Smooth muscle cell (in vitro differentiated cells): ENCODE measurements at regions not wholly inside any gene's neighbourhood (a gene's known extent, or its start where the extent isn't known, plus 50 kb on each side); places are given as distances from the start of the nearest gene placed in this dataset.

ENCODE experiments used
- DNase-seq: peaks from one replicate; lab custom pipeline; 2025; ENCODE audit not compliant: unreplicated experiment; lab: John Stamatoyannopoulos, UW
- H2AFZ ChIP-seq: fragments of 200-600 bp; sonication (generic); 2 replicates; pipeline ENCODE4 v1.6.0; 2016; ENCODE audit warnings: antibody characterized with exemption, low read depth, mild to moderate bottlenecking
- H3F3A ChIP-seq: fragments of 200-600 bp; sonication (generic); 2 replicates; pipeline ENCODE4 v1.6.0; 2017; ENCODE audit warnings: antibody characterized with exemption, low read depth
- H3K27ac ChIP-seq: fragments of 200-600 bp; sonication (generic); 2 replicates; pipeline ENCODE4 v1.5.1; 2016; ENCODE audit warnings: low read depth, mild to moderate bottlenecking
- H3K27me3 ChIP-seq: fragments of 200-600 bp; sonication (generic); 2 replicates; pipeline ENCODE4 v1.6.1; 2016; ENCODE audit warnings: low read depth, mild to moderate bottlenecking
- H3K36me3 ChIP-seq: fragments of 200-600 bp; sonication (generic); 2 replicates; pipeline ENCODE4 v1.5.1; 2016; ENCODE audit warnings: low read depth
- H3K4me1 ChIP-seq: fragments of 200-600 bp; sonication (generic); 2 replicates; pipeline ENCODE4 v1.5.1; 2016; ENCODE audit warnings: low read depth
- H3K4me2 ChIP-seq: fragments of 200-600 bp; sonication (generic); 2 replicates; pipeline ENCODE4 v1.6.0; 2016; ENCODE audit warnings: mild to moderate bottlenecking
- H3K4me3 ChIP-seq: fragments of 200-600 bp; sonication (generic); 2 replicates; pipeline ENCODE4 v1.5.1; 2016; ENCODE audit warnings: mild to moderate bottlenecking
- H3K79me2 ChIP-seq: fragments of 200-600 bp; sonication (generic); 2 replicates; pipeline ENCODE4 v1.6.0; 2016; ENCODE audit warnings: low read depth, mild to moderate bottlenecking
- H3K9ac ChIP-seq: fragments of 200-600 bp; sonication (generic); 2 replicates; pipeline ENCODE4 v1.6.0; 2016; ENCODE audit warnings: low read depth
- H3K9me3 ChIP-seq: fragments of 200-600 bp; sonication (generic); replicated peaks from 2 replicates; pipeline ENCODE4 v1.5.1; 2016; ENCODE audit warnings: low read depth
- H4K20me1 ChIP-seq: fragments of 200-600 bp; sonication (generic); 2 replicates; pipeline ENCODE4 v1.6.0; 2016; ENCODE audit warnings: low read depth
- WGBS: methylation state at CpG from one replicate; pipeline ENCODE4 v1.1.7; 2016; ENCODE audit warnings: low lambda C conversion rate; 5-methylcytosine and 5-hydroxymethylcytosine counted together
- TF ChIP-seq, protein P1 (sequence below): fragments of 200-600 bp; sonication (generic); IDR thresholded peaks from 2 replicates; pipeline ENCODE4 v1.5.1; 2017; ENCODE audit warnings: borderline replicate concordance, mild to moderate bottlenecking, antibody characterized with exemption; ENCODE audit not compliant: insufficient read depth, poor library complexity, severe bottlenecking

DNA sequence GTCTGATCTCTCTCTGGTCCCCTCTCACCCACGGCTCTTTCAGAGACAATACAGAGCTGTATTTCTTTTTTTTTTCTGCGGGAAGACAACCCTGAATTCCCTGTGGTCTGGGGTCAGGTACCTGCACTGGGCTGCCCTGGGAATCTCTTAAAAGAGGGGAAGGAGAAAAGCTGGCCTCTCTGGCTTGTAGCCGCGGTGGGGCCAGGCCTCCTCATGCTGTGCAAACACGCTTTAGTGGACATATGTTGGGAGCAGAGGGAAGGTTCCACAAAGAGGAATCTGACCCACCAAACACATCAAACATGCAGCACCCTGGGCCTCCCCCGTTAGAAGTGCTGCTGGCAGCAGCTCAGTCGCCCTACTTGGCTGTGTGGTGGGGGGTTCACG lies 143.7 kb upstream of the ZFHX3 start:
- Histone ChIP-seq H3K4me1 (peaks cover 14% of the 10 kb centered on the region), H3K79me2 (no peaks in the 10 kb centered on the region), H3K27me3 (no peaks in the 10 kb centered on the region), H4K20me1 (no peaks in the 10 kb centered on the region), H3K27ac (no peak overlapping the region), H3K4me3 (no peak overlapping the region), H3F3A (no peaks in the 10 kb centered on the region), H3K4me2 (no peak overlapping the region), H3K36me3 (no peaks in the 10 kb centered on the region), H3K9ac (no peak overlapping the region), H3K9me3 (no peaks in the 10 kb centered on the region), H2AFZ (no peak overlapping the region)
- 86% methylated on average over 8 of the region's 8 CpGs for WGBS
- TF ChIP-seq, protein P1, sequence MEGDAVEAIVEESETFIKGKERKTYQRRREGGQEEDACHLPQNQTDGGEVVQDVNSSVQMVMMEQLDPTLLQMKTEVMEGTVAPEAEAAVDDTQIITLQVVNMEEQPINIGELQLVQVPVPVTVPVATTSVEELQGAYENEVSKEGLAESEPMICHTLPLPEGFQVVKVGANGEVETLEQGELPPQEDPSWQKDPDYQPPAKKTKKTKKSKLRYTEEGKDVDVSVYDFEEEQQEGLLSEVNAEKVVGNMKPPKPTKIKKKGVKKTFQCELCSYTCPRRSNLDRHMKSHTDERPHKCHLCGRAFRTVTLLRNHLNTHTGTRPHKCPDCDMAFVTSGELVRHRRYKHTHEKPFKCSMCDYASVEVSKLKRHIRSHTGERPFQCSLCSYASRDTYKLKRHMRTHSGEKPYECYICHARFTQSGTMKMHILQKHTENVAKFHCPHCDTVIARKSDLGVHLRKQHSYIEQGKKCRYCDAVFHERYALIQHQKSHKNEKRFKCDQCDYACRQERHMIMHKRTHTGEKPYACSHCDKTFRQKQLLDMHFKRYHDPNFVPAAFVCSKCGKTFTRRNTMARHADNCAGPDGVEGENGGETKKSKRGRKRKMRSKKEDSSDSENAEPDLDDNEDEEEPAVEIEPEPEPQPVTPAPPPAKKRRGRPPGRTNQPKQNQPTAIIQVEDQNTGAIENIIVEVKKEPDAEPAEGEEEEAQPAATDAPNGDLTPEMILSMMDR: no peak
- no peak for DNase-seq

DNA sequence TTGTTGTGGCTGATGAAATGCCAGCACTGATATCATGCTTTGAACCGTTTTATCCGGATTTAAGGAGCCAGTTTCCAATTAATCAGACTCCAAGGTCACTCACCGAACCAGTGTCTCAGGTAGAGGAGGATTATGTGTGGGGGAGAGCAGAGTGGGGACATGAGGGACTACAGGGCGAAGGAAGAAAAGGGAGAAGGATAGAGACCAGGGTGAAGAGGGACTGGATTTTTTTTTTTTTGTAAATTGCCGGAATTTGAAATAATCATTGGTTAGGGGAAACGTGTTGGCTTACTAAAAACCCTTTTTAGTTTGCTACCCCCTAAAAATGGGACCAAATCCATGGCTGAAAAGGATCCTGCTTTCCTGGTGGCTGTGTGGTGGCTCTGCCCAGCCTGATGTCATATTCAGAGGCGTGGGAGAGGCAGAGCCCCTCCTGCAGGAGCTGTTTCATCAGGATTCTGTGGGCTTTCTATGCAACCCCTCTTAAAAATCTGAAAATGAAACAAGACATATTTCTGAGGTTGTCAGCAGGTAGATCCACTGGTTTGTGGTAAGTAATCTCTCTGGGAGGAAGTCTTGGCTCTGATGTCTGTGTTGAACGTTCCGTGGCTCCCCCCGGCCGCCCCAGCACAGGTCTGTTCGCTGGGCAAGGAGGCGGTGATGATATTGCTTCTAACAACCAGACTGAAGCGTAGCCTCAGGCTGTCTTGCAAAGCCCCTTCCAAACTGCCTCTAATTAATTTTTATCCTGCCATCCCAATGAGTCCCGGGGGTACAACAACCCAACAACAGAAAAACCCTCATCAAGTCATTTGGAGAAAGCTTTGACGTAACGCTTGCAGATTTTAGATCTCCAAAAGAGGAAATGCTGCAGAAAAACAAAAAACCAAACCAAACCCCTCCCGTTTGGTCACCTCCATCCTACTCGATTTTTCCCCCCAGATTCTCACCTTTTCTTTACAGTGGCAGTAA lies 143.0 kb upstream of the ZFHX3 start:
- 80% methylated on average over 19 of the region's 19 CpGs for WGBS
- Histone ChIP-seq H3K36me3 (no peaks in the 10 kb centered on the region), H4K20me1 (no peaks in the 10 kb centered on the region), H3K9ac (no peak overlapping the region), H3F3A (no peaks in the 10 kb centered on the region), H3K4me3 (no peak overlapping the region), H2AFZ (no peak overlapping the region), H3K9me3 (no peaks in the 10 kb centered on the region), H3K4me2 (no peak overlapping the region), H3K27ac (no peak overlapping the region), H3K27me3 (no peaks in the 10 kb centered on the region), H3K4me1 (peaks cover 14% of the 10 kb centered on the region), H3K79me2 (no peaks in the 10 kb centered on the region)
- DNase-seq: no peak
- TF ChIP-seq, protein P1: no peak

DNA sequence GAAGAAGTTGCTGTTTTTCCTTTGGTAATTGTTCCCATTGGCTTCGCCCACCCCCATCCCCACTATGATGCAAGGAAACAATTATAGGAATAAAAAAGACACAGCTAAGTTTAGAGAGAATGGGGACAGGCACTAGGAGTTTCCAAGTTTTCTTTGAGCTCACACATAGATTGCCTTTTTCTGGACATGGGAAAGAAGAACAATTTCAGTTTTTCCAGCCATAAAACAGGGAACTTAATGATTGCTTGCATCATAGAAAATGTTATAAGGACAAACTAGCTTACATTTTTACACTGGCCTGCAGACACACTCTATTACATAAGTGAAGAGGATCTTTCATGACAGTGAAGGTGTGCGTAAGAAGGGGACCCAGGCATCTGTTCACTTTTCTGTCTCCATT lies 142.3 kb upstream of the ZFHX3 start:
- no peak for DNase-seq
- Histone ChIP-seq H3K9me3 (no peaks in the 10 kb centered on the region), H3K9ac (no peak overlapping the region), H4K20me1 (no peaks in the 10 kb centered on the region), H3K27me3 (no peaks in the 10 kb centered on the region), H3K27ac (no peak overlapping the region), H3K4me2 (no peak overlapping the region), H3K36me3 (no peaks in the 10 kb centered on the region), H2AFZ (no peak overlapping the region), H3K4me3 (no peak overlapping the region), H3K79me2 (no peaks in the 10 kb centered on the region), H3F3A (no peaks in the 10 kb centered on the region), H3K4me1 (peaks cover 14% of the 10 kb centered on the region)
- TF ChIP-seq, protein P1: no peak
- WGBS: 98% methylated on average over 2 of the region's 2 CpGs
